Panc1 (cell line): ENCODE measurements at regions not wholly inside any gene's neighbourhood (a gene's known extent, or its start where the extent isn't known, plus 50 kb on each side); places are given as distances from the start of the nearest gene placed in this dataset.

Experiments
- POLR2AphosphoS5 ChIP-seq: IDR thresholded peaks from 2 replicates; pipeline ENCODE4 v1.6.1; 2012; ENCODE audit warnings: mild to moderate bottlenecking, low read depth, low read length, moderate library complexity
- TF ChIP-seq, protein P1 (sequence below): fragments of 450-650 bp; IDR thresholded peaks from 2 replicates; pipeline ENCODE4 v1.5.1; 2017; ENCODE audit warnings: mild to moderate bottlenecking

- TF ChIP-seq, protein P1, sequence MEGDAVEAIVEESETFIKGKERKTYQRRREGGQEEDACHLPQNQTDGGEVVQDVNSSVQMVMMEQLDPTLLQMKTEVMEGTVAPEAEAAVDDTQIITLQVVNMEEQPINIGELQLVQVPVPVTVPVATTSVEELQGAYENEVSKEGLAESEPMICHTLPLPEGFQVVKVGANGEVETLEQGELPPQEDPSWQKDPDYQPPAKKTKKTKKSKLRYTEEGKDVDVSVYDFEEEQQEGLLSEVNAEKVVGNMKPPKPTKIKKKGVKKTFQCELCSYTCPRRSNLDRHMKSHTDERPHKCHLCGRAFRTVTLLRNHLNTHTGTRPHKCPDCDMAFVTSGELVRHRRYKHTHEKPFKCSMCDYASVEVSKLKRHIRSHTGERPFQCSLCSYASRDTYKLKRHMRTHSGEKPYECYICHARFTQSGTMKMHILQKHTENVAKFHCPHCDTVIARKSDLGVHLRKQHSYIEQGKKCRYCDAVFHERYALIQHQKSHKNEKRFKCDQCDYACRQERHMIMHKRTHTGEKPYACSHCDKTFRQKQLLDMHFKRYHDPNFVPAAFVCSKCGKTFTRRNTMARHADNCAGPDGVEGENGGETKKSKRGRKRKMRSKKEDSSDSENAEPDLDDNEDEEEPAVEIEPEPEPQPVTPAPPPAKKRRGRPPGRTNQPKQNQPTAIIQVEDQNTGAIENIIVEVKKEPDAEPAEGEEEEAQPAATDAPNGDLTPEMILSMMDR: no peak
- no peak for TF ChIP-seq POLR2AphosphoS5
These were observed 69.3 kb upstream of the PDE5A start for GRCh38 chr4:119697887-119698393.
